ENCODE measurements at regions not wholly inside any gene's neighbourhood (a gene's known extent, or its start where the extent isn't known, plus 50 kb on each side); places are given as distances from the start of the nearest gene placed in this dataset.

DNA sequence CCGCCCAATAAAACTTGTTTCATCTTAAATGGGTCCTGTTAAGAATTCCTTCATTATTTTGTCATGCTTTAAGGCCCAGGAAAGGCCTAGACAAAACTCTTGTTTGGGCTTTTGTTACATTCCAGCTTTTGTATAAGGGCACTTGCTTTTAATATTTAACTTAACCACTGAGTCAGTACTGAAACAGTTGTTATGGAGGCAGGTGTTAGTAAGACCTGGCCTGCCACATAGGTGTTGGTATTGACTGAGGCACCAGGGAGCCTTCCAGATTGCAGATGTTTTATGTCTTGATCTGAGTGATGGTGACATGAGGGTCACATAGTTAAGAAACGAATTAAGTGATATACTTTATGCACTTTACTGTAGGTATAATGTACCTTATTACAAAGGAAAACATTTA is 274.9 kb upstream of the TGFBR2 start:
- no peaks in the 10 kb centered on the region for H3K9me3 ChIP-seq (ENCODE audit: control insufficient read depth, insufficient read depth, low read depth, low read length)
- no peak overlapping the region for H3K4me3 ChIP-seq (ENCODE audit: low read depth in 2 of 2, low read length in 2 of 2)
- POLR2A ChIA-PET = no interaction called here
- no TSS peak for BruUV-seq (replicated peaks)
- no peak for DNase-seq (ENCODE audit: low read depth, low spot score)
- ATAC-seq = no peak
- no peaks in the 10 kb centered on the region for H3K27me3 ChIP-seq (ENCODE audit: control insufficient read depth, insufficient read depth, low read length)
- H3K36me3 ChIP-seq (ENCODE audit: control insufficient read depth, insufficient read depth, low read length) = no peaks in the 10 kb centered on the region
- in situ Hi-C loops (cut with HindIII; ENCODE audit: low pct_unique_long_range_greater_than_20kb, low sequenced_read_pairs) = no loop called here
- CTCF ChIA-PET = no interaction called here
- TF ChIP-seq, protein P1, sequence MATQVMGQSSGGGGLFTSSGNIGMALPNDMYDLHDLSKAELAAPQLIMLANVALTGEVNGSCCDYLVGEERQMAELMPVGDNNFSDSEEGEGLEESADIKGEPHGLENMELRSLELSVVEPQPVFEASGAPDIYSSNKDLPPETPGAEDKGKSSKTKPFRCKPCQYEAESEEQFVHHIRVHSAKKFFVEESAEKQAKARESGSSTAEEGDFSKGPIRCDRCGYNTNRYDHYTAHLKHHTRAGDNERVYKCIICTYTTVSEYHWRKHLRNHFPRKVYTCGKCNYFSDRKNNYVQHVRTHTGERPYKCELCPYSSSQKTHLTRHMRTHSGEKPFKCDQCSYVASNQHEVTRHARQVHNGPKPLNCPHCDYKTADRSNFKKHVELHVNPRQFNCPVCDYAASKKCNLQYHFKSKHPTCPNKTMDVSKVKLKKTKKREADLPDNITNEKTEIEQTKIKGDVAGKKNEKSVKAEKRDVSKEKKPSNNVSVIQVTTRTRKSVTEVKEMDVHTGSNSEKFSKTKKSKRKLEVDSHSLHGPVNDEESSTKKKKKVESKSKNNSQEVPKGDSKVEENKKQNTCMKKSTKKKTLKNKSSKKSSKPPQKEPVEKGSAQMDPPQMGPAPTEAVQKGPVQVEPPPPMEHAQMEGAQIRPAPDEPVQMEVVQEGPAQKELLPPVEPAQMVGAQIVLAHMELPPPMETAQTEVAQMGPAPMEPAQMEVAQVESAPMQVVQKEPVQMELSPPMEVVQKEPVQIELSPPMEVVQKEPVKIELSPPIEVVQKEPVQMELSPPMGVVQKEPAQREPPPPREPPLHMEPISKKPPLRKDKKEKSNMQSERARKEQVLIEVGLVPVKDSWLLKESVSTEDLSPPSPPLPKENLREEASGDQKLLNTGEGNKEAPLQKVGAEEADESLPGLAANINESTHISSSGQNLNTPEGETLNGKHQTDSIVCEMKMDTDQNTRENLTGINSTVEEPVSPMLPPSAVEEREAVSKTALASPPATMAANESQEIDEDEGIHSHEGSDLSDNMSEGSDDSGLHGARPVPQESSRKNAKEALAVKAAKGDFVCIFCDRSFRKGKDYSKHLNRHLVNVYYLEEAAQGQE (IDR thresholded peaks at IDR 0.05; ENCODE audit: insufficient read depth in 1 of 2, low read depth in 2 of 2, low read length in 1 of 2) = no peak
- no peak for TF ChIP-seq POLR2AphosphoS5 (IDR thresholded peaks at IDR 0.05; ENCODE audit: low read depth, low read length)
- TF ChIP-seq, protein P2, sequence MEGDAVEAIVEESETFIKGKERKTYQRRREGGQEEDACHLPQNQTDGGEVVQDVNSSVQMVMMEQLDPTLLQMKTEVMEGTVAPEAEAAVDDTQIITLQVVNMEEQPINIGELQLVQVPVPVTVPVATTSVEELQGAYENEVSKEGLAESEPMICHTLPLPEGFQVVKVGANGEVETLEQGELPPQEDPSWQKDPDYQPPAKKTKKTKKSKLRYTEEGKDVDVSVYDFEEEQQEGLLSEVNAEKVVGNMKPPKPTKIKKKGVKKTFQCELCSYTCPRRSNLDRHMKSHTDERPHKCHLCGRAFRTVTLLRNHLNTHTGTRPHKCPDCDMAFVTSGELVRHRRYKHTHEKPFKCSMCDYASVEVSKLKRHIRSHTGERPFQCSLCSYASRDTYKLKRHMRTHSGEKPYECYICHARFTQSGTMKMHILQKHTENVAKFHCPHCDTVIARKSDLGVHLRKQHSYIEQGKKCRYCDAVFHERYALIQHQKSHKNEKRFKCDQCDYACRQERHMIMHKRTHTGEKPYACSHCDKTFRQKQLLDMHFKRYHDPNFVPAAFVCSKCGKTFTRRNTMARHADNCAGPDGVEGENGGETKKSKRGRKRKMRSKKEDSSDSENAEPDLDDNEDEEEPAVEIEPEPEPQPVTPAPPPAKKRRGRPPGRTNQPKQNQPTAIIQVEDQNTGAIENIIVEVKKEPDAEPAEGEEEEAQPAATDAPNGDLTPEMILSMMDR (IDR thresholded peaks at IDR 0.05) = no peak
- no peak for TF ChIP-seq TCF7L2 (IDR thresholded peaks at IDR 0.05; ENCODE audit: low read depth, low read length)
- TF ChIP-seq SIN3A (IDR thresholded peaks at IDR 0.05; ENCODE audit: borderline replicate concordance, insufficient read depth, low read depth, low read length) = no peak
- H3K4me1 ChIP-seq (ENCODE audit: control insufficient read depth, insufficient read depth, low read length) = no peaks in the 10 kb centered on the region; the same call in none of the 2 replicates
- no peak overlapping the region; the same call in 1 of the 2 replicates for H3K27ac ChIP-seq (ENCODE audit: low read length)
- intact Hi-C loops (cut with micrococcal nuclease; ENCODE audit: unreplicated experiment) = no loop called here

DNA sequence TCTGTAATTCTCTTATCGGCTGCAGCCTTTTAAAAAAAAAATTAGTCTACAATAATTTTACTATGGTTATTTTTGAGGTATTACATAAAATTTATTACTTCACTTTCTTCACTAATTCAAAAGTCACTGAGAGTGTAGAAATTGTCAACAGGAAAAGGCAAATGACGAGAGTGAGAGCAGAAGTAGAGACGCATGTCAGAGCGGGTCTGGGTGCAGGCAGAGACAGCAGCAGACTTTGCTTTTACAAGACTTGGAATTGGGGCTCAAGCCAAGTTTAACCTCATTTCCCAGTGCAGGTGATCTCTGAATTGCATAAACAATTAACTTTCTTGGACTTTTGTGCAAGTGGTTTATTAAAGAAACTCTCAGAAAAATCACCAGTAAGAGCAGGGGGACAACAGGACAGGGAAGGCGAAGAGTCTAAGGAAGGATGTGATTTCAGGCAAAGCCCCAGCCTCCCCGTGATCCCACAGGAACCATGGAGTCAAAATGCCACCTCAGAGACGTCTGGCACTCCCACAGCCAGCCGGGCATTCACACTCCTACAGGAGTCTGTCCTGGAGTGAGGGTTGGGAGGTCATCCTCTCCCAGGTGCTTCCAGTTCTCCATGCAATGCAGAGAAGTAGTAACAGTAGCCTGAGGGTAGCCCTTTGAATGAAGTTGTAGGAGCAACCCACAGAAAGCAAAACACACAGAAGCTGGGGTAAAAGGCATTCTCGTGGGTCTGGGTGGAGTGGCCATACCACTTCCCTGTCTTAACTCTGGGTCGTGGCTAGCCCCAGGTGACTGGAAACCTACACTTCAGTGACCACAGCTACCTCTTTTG is 274.0 kb upstream of the TGFBR2 start:
- ATAC-seq (peak; percentile 89), DNase-seq (ENCODE audit: low read depth, low spot score) (no peak)
- in situ Hi-C loops (cut with HindIII; ENCODE audit: low pct_unique_long_range_greater_than_20kb, low sequenced_read_pairs) (no loop called here), intact Hi-C loops (cut with micrococcal nuclease; ENCODE audit: unreplicated experiment) (no loop called here)
- Histone ChIP-seq H3K36me3 (ENCODE audit: control insufficient read depth, insufficient read depth, low read length) (no peaks in the 10 kb centered on the region), H3K4me3 (ENCODE audit: low read depth in 2 of 2, low read length in 2 of 2) (peak overlapping the region in 1 of 2 experiments; percentile 19; a peak in 2 of 4 replicates), H3K4me1 (ENCODE audit: control insufficient read depth, insufficient read depth, low read length) (no peaks in the 10 kb centered on the region; the same call in none of the 2 replicates), H3K27ac (ENCODE audit: low read length) (peak overlapping the region; percentile 57; the same call in 1 of the 2 replicates), H3K27me3 (ENCODE audit: control insufficient read depth, insufficient read depth, low read length) (no peaks in the 10 kb centered on the region), H3K9me3 (ENCODE audit: control insufficient read depth, insufficient read depth, low read depth, low read length) (no peaks in the 10 kb centered on the region)
- TF ChIP-seq, protein P2 (IDR thresholded peaks at IDR 0.05) = no peak
- no peak for TF ChIP-seq POLR2AphosphoS5 (IDR thresholded peaks at IDR 0.05; ENCODE audit: low read depth, low read length)
- TF ChIP-seq SIN3A (IDR thresholded peaks at IDR 0.05; ENCODE audit: borderline replicate concordance, insufficient read depth, low read depth, low read length) = no peak
- TF ChIP-seq, protein P1 (IDR thresholded peaks at IDR 0.05; ENCODE audit: insufficient read depth in 1 of 2, low read depth in 2 of 2, low read length in 1 of 2) = no peak
- peak; percentile 18; the same call in 1 of the 2 replicates for TF ChIP-seq TCF7L2 (IDR thresholded peaks at IDR 0.05; ENCODE audit: low read depth, low read length)
- CTCF ChIA-PET = no interaction called here
- POLR2A ChIA-PET = no interaction called here
- BruUV-seq (replicated peaks) = no TSS peak

All from Panc1 (cell line).